Natural killer cell (primary cell): ENCODE measurements at regions not wholly inside any gene's neighbourhood (a gene's known extent, or its start where the extent isn't known, plus 50 kb on each side); places are given as distances from the start of the nearest gene placed in this dataset.

Experiments used
- ATAC-seq, 3 donors: fragments of 150-1000 bp in 2 of 3; fragments of 200-7000 bp in 1 of 3; cut with Tn5 transposase; 1 replicate in 1 of 3; 2 replicates in 2 of 3; pipeline ENCODE4 v1.10.0; 2021; ENCODE audit warnings: mild to moderate bottlenecking in 2 of 3, moderate library complexity in 2 of 3
- DNase-seq, 2 donors: peaks; one replicate each; pipeline versions ENCODE4 v3.0.0 to v3.0.0-alpha.2; 2013 to 2021; ENCODE audit warnings: mixed read lengths in 1 of 2
- H3K27ac ChIP-seq: one replicate; pipeline ENCODE4 v1.5.1; 2013; ENCODE audit warnings: mild to moderate bottlenecking, low read length
- H3K27me3 ChIP-seq: one replicate; pipeline ENCODE4 v1.6.1; 2013; ENCODE audit warnings: low read length; ENCODE audit not compliant: control insufficient read depth, insufficient read depth
- H3K36me3 ChIP-seq: one replicate; pipeline ENCODE4 v1.6.1; 2013; ENCODE audit warnings: low read length; ENCODE audit not compliant: control insufficient read depth, insufficient read depth
- H3K4me1 ChIP-seq: one replicate; pipeline ENCODE4 v1.6.1; 2013; ENCODE audit warnings: low read length; ENCODE audit not compliant: control insufficient read depth, insufficient read depth
- H3K4me3 ChIP-seq: one replicate; pipeline ENCODE4 v1.5.1; 2013; ENCODE audit warnings: low read length
- H3K9me3 ChIP-seq: one replicate; pipeline ENCODE4 v1.6.1; 2013; ENCODE audit warnings: low read length; ENCODE audit not compliant: control insufficient read depth, insufficient read depth
- H3K27ac Mint-ChIP-seq, 2 donors: one replicate each; pipeline ENCODE4 v1.8.0; 2022; ENCODE audit warnings: mild to moderate bottlenecking in 2 of 2, mixed read lengths in 2 of 2, moderate library complexity in 1 of 2
- H3K27me3 Mint-ChIP-seq, 2 donors: one replicate each; pipeline ENCODE4 v1.8.0; 2022; ENCODE audit warnings: low read depth in 2 of 2, mixed read lengths in 2 of 2
- H3K36me3 Mint-ChIP-seq: one replicate; pipeline ENCODE4 v1.8.0; 2022; ENCODE audit warnings: mixed read lengths
- H3K4me1 Mint-ChIP-seq, 2 donors: one replicate each; pipeline ENCODE4 v1.8.0; 2022; ENCODE audit warnings: mixed read lengths in 2 of 2
- H3K4me3 Mint-ChIP-seq: one replicate; pipeline ENCODE4 v1.8.0; 2022; ENCODE audit warnings: mild to moderate bottlenecking, moderate library complexity, mixed read lengths
- H3K9me3 Mint-ChIP-seq, 2 donors: one replicate each; pipeline ENCODE4 v1.8.0; 2022; ENCODE audit warnings: mixed read lengths in 2 of 2
- CTCF ChIP-seq: fragments of 200-600 bp; IDR thresholded peaks from one replicate; pipeline ENCODE4 v1.8.0; 2022; ENCODE audit warnings: antibody characterized with exemption
- WGBS: methylation state at CpG from one replicate; pipeline ENCODE4 v1.1.7; 2013; ENCODE audit warnings: missing lambda C conversion rate; ENCODE audit not compliant: insufficient coverage; 5-methylcytosine and 5-hydroxymethylcytosine counted together
- intact Hi-C: fragments of 100-400 bp; cut with micrococcal nuclease; formaldehyde crosslinking; loops from one replicate; pipeline ENCODE4 v1.14.2; 2022

GRCh38 chr12:131482199-131482598 lies 228.7 kb upstream of the SFSWAP start:
- Mint-ChIP-seq H3K9me3 (no peaks in the 10 kb centered on the region), H3K27me3 (peaks cover 0 to 3% of the 10 kb centered on the region in 2 donors), H3K4me1 (no peaks in the 10 kb centered on the region), H3K27ac (no peak overlapping the region), H3K36me3 (no peaks in the 10 kb centered on the region), H3K4me3 (no peak overlapping the region)
- 76% methylated on average over 6 of the region's 6 CpGs for WGBS
- no peak for TF ChIP-seq CTCF
- ATAC-seq, result no peak
- DNase-seq, result no peak
- Histone ChIP-seq H3K4me1 (no peaks in the 10 kb centered on the region), H3K9me3 (no peaks in the 10 kb centered on the region), H3K27ac (no peak overlapping the region), H3K27me3 (no peaks in the 10 kb centered on the region), H3K36me3 (no peaks in the 10 kb centered on the region), H3K4me3 (no peak overlapping the region)
- intact Hi-C loops, result no loop called here

GRCh38 chr12:131482686-131483085 lies 228.2 kb upstream of the SFSWAP start:
- no peaks in the 10 kb centered on the region for H3K4me1 Mint-ChIP-seq
- DNase-seq, result no peak
- H3K4me3 Mint-ChIP-seq, result no peak overlapping the region
- Histone ChIP-seq H3K27ac (no peak overlapping the region), H3K27me3 (no peaks in the 10 kb centered on the region), H3K36me3 (no peaks in the 10 kb centered on the region), H3K4me3 (no peak overlapping the region), H3K9me3 (no peaks in the 10 kb centered on the region), H3K4me1 (no peaks in the 10 kb centered on the region)
- no peaks in the 10 kb centered on the region for H3K9me3 Mint-ChIP-seq
- TF ChIP-seq CTCF, result no peak
- intact Hi-C loops, result no loop called here
- 92% methylated on average over 9 of the region's 9 CpGs for WGBS
- ATAC-seq, result no peak
- H3K36me3 Mint-ChIP-seq, result no peaks in the 10 kb centered on the region
- no peak overlapping the region for H3K27ac Mint-ChIP-seq
- H3K27me3 Mint-ChIP-seq, result peaks cover 0 to 3% of the 10 kb centered on the region in 2 donors

- no peak overlapping the region for H3K4me3 Mint-ChIP-seq
- H3K9me3 ChIP-seq, result no peaks in the 10 kb centered on the region
- H3K36me3 Mint-ChIP-seq, result no peaks in the 10 kb centered on the region
- no peak overlapping the region for H3K27ac ChIP-seq
- DNase-seq, result no peak
- TF ChIP-seq CTCF, result no peak
- no peaks in the 10 kb centered on the region for H3K27me3 ChIP-seq
- H3K4me1 Mint-ChIP-seq, result no peaks in the 10 kb centered on the region
- ATAC-seq, result no peak
- H3K4me3 ChIP-seq, result no peak overlapping the region
- WGBS, result 65% methylated on average over 4 of the region's 5 CpGs
- no peak overlapping the region for H3K27ac Mint-ChIP-seq
- no peaks in the 10 kb centered on the region for H3K4me1 ChIP-seq
- intact Hi-C loops, result no loop called here
- no peaks in the 10 kb centered on the region for H3K9me3 Mint-ChIP-seq
- no peaks in the 10 kb centered on the region for H3K36me3 ChIP-seq
- H3K27me3 Mint-ChIP-seq, result peaks cover 0 to 8% of the 10 kb centered on the region in 2 donors
Observed at GRCh38 chr12:131486451-131487230, 224.2 kb upstream of the SFSWAP start.
